GM12878 (cell line): ENCODE measurements at regions not wholly inside any gene's neighbourhood (a gene's known extent, or its start where the extent isn't known, plus 50 kb on each side); places are given as distances from the start of the nearest gene placed in this dataset.

Experiments
- ATAC-seq: fragments of 200-7000 bp; cut with Tn5 transposase; 3 replicates; pipeline ENCODE4 v1.9.1; 2020; ENCODE audit warnings: mild to moderate bottlenecking, moderate library complexity
- BruUV-seq: library from RNA; stranded (reverse); fragments of 400-500 nt; replicated peaks from 2 replicates; lab custom pipeline; 2021; lab: Mats Ljungman, UMichigan
- CTCF ChIA-PET: fragments of 300-600 bp; sonication (Branson Sonifier 250); formaldehyde crosslinking; extraction: SDS; loops from one replicate; lab custom pipeline; 2021; ENCODE audit warnings: inconsistent platforms; lab: Yijun Ruan, JAX
- POLR2A ChIA-PET: fragments of 350-600 bp; formaldehyde crosslinking; extraction: SDS; loops from one replicate; lab custom pipeline; 2021; ENCODE audit warnings: inconsistent platforms; lab: Charles Lee
- RAD21 ChIA-PET: fragments of 300-600 bp; sonication (Branson Sonifier 250); formaldehyde crosslinking; loops from one replicate; lab custom pipeline; 2023; ENCODE audit warnings: antibody characterized with exemption; ENCODE audit not compliant: unreplicated experiment; lab: Charles Lee
- SMC1A ChIA-PET: fragments of 300-600 bp; sonication (Branson Sonifier 250); formaldehyde crosslinking; loops from one replicate; lab custom pipeline; 2023; ENCODE audit not compliant: unreplicated experiment, uncharacterized antibody; lab: Charles Lee
- DNase-seq: peaks from one replicate; pipeline ENCODE4 v3.0.0-alpha.2; 2011; ENCODE audit warnings: low read depth, low spot score
- FAIRE-seq: peaks from 3 replicates; lab custom pipeline; 2011; peaks lifted over from hg19 to GRCh38; lab: Jason Lieb, UNC
- H2AFZ ChIP-seq: 2 replicates; pipeline ENCODE4 v1.6.0; 2011; ENCODE audit warnings: low read depth, low read length, control low read depth; ENCODE audit not compliant: control insufficient read depth
- H3K27ac ChIP-seq: 2 replicates; pipeline ENCODE4 v1.5.1; 2011; ENCODE audit warnings: control low read depth; ENCODE audit not compliant: control insufficient read depth, insufficient read depth
- H3K27me3 ChIP-seq, 2 experiments: replicated peaks in 1 of 2; 2 replicates each; pipeline versions ENCODE4 v1.6.0 to v1.6.1; 2011; ENCODE audit warnings: low read length in 1 of 2; ENCODE audit not compliant: control insufficient read depth in 2 of 2, insufficient read depth in 2 of 2
- H3K36me3 ChIP-seq, 2 experiments: 2 replicates each; pipeline ENCODE4 v1.5.1; 2011; ENCODE audit warnings: low read length in 1 of 2; ENCODE audit not compliant: control insufficient read depth in 2 of 2, insufficient read depth in 2 of 2
- H3K4me1 ChIP-seq: 2 replicates; pipeline ENCODE4 v1.6.1; 2011; ENCODE audit warnings: mild to moderate bottlenecking, low read length, moderate library complexity, mixed read lengths; ENCODE audit not compliant: control insufficient read depth, insufficient read depth
- H3K4me2 ChIP-seq: 2 replicates; pipeline ENCODE4 v1.6.0; 2011; ENCODE audit warnings: control low read depth; ENCODE audit not compliant: control insufficient read depth, insufficient read depth
- H3K4me3 ChIP-seq: fragments of 200-600 bp; sonication (generic); 2 replicates; pipeline ENCODE4 v1.5.1; 2016
- H3K79me2 ChIP-seq: 2 replicates; pipeline ENCODE4 v1.6.0; 2011; ENCODE audit warnings: low read length; ENCODE audit not compliant: control insufficient read depth, insufficient read depth
- H3K9ac ChIP-seq: 2 replicates; pipeline ENCODE4 v1.8.0; 2011; ENCODE audit warnings: low read length, control low read depth, mixed read lengths; ENCODE audit not compliant: control insufficient read depth, insufficient read depth
- H3K9me3 ChIP-seq: replicated peaks from 3 replicates; pipeline ENCODE4 v1.5.1; 2011; ENCODE audit warnings: mild to moderate bottlenecking, low read length; ENCODE audit not compliant: control insufficient read depth, insufficient read depth
- H4K20me1 ChIP-seq: 2 replicates; pipeline ENCODE4 v1.6.0; 2011; ENCODE audit not compliant: control insufficient read depth, insufficient read depth
- CBFB ChIP-seq: IDR thresholded peaks from 2 replicates; pipeline ENCODE4 v1.6.1; 2016; ENCODE audit warnings: antibody characterized with exemption, low read depth
- ESRRA ChIP-seq: IDR thresholded peaks from 2 replicates; pipeline ENCODE4 v1.6.1; 2012; ENCODE audit warnings: mild to moderate bottlenecking, low read length, improper control_type of control experiment
- HDAC2 ChIP-seq: fragments of 200-600 bp; sonication (generic); IDR thresholded peaks from 2 replicates; pipeline ENCODE4 v1.6.1; 2017
- HDAC6 ChIP-seq: fragments of 200-600 bp; sonication (generic); IDR thresholded peaks from one replicate; pipeline ENCODE4 v1.8.0; 2017; ENCODE audit warnings: antibody characterized with exemption; ENCODE audit not compliant: unreplicated experiment
- MEF2A ChIP-seq: IDR thresholded peaks from 2 replicates; pipeline ENCODE4 v1.6.1; 2011; ENCODE audit warnings: low read depth, mild to moderate bottlenecking, low read length, moderate library complexity; ENCODE audit not compliant: insufficient read depth
- NFYB ChIP-seq: IDR thresholded peaks from 2 replicates; pipeline ENCODE4 v1.6.1; 2011; ENCODE audit warnings: low read depth, mild to moderate bottlenecking, low read length, improper control_type of control experiment, moderate library complexity; ENCODE audit not compliant: insufficient read depth
- NR2C1 ChIP-seq: fragments of 450-650 bp; IDR thresholded peaks from 2 replicates; pipeline ENCODE4 v1.6.1; 2017; ENCODE audit warnings: antibody characterized with exemption, mild to moderate bottlenecking, moderate library complexity
- NR2C2 ChIP-seq: IDR thresholded peaks from 2 replicates; pipeline ENCODE4 v1.6.1; 2011; ENCODE audit warnings: borderline replicate concordance, low read depth; ENCODE audit not compliant: control insufficient read depth, insufficient read length
- PAX5 ChIP-seq: IDR thresholded peaks from 2 replicates; pipeline ENCODE4 v1.6.1; 2011; ENCODE audit warnings: low read depth, low read length, borderline replicate concordance
- POLR2AphosphoS2 ChIP-seq: IDR thresholded peaks from 2 replicates; pipeline ENCODE4 v1.6.1; 2011; ENCODE audit warnings: low read depth, mild to moderate bottlenecking, low read length, improper control_type of control experiment, moderate library complexity
- RAD51 ChIP-seq: fragments of 450-650 bp; IDR thresholded peaks from 2 replicates; pipeline ENCODE4 v1.6.1; 2016; ENCODE audit warnings: moderate library complexity, mild to moderate bottlenecking, inconsistent platforms
- RBBP5 ChIP-seq: fragments of 200-600 bp; sonication (generic); conservative IDR thresholded peaks from 2 replicates; pipeline ENCODE4 v1.6.1; 2016
- SREBF1 ChIP-seq: IDR thresholded peaks from 2 replicates; pipeline ENCODE4 v1.6.1; 2012; ENCODE audit warnings: mild to moderate bottlenecking, low read length
- SRF ChIP-seq, 2 experiments: IDR thresholded peaks; 2 replicates each; pipeline ENCODE4 v1.6.1; 2011; ENCODE audit warnings: low read depth in 2 of 2, low read length in 2 of 2, mild to moderate bottlenecking in 1 of 2, moderate library complexity in 1 of 2
- WRNIP1 ChIP-seq: IDR thresholded peaks from 2 replicates; pipeline ENCODE4 v1.6.1; 2011; ENCODE audit warnings: low read depth, low read length, improper control_type of control experiment, borderline replicate concordance
- YY1 ChIP-seq: IDR thresholded peaks from 2 replicates; pipeline ENCODE4 v1.6.1; 2011; ENCODE audit warnings: low read depth, mild to moderate bottlenecking, low read length
- ZBTB11 ChIP-seq: fragments of 450-650 bp; formaldehyde crosslinking; IDR thresholded peaks from 2 replicates; pipeline ENCODE4 v1.5.0; 2022; ENCODE audit warnings: mild to moderate bottlenecking, missing genetic modification characterization
- WGBS: methylation state at CpG from one replicate; pipeline ENCODE4 v1.1.6; 2016; ENCODE audit warnings: low lambda C conversion rate; ENCODE audit not compliant: insufficient replicate concordance, insufficient coverage; ENCODE audit errors: missing lambda C conversion rate; 5-methylcytosine and 5-hydroxymethylcytosine counted together
- in situ Hi-C: fragments of 300-500 bp; cut with MboI; formaldehyde crosslinking; loops from 9 replicates; pipeline ENCODE4 v1.14.3; 2018; ENCODE audit warnings: mixed read lengths
- intact Hi-C: fragments of 100-400 bp; cut with micrococcal nuclease; formaldehyde crosslinking; loops from one replicate; pipeline ENCODE4 v1.14.2; 2022; ENCODE audit not compliant: unreplicated experiment
- TF ChIP-seq, protein P1 (sequence below): IDR thresholded peaks from 2 replicates; pipeline ENCODE4 v1.6.1; 2012; ENCODE audit warnings: low read depth, low read length, improper control_type of control experiment

- no peak for TF ChIP-seq ZBTB11 (CRISPR knock-in tag)
- no peak for TF ChIP-seq HDAC2
- TF ChIP-seq RBBP5, result no peak
Observed at GRCh38 chr6:40807484-40807883, 220.3 kb upstream of the LRFN2 start (continued).

DNA sequence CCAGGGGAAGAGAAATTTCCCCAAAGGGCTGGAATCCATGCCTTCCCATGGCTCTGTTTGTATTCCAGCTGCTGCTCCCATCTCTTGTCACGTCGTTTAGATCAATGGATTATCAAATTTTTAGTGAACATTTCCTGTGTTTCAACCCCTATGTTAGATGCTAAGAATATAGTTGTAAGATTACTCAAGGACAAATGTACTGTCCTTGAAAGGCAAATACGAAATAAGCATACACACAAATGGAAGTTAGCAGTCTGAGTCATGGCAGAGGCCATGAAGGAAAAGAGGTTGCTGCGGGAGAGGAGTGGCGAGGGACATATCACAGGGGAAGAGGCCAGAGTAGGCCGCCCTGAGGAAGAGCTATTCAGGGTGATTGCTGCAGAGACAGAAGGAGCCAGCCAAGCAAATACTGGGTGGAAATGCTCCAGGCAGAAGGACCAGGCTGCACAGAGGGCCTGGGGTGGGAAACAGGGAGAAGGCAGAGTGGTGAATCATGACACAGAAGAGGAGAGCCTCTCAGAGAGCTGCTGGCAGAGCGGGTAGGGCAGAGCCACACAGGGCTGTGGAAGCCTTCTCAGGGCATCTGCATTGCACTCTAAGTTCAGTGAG is 219.2 kb upstream of the LRFN2 start:
- no peaks in the 10 kb centered on the region for H3K36me3 ChIP-seq
- no peaks in the 10 kb centered on the region for H3K9me3 ChIP-seq
- H4K20me1 ChIP-seq, result no peaks in the 10 kb centered on the region
- H3K4me1 ChIP-seq, result peaks cover 16% of the 10 kb centered on the region
- DNase-seq (no peak), ATAC-seq (no peak), FAIRE-seq (no peak)
- no peak overlapping the region for H3K9ac ChIP-seq
- SMC1A ChIA-PET, result no interaction called here
- no peak overlapping the region for H3K27ac ChIP-seq
- no peak overlapping the region for H3K4me3 ChIP-seq
- intact Hi-C loops (no loop called here), in situ Hi-C loops (no loop called here)
- RAD21 ChIA-PET, result no interaction called here
- POLR2A ChIA-PET, result no interaction called here
- no TSS peak for BruUV-seq
- no peak overlapping the region for H3K4me2 ChIP-seq
- CTCF ChIA-PET, result no interaction called here
- no peaks in the 10 kb centered on the region for H3K27me3 ChIP-seq
- no peak overlapping the region for H2AFZ ChIP-seq
- 28% methylated on average over 7 of the region's 7 CpGs for WGBS
- no peaks in the 10 kb centered on the region for H3K79me2 ChIP-seq
- TF ChIP-seq, protein P1, sequence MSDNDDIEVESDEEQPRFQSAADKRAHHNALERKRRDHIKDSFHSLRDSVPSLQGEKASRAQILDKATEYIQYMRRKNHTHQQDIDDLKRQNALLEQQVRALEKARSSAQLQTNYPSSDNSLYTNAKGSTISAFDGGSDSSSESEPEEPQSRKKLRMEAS, result no peak
- TF ChIP-seq SREBF1, result no peak
- no peak for TF ChIP-seq NR2C2
- TF ChIP-seq YY1, result no peak
- TF ChIP-seq SRF (IDR thresholded peaks at IDR 0.05; ENCODE audit: low read depth in 2 of 2, low read length in 2 of 2), result no peak
- TF ChIP-seq NFYB, result no peak
- no peak for TF ChIP-seq MEF2A
- TF ChIP-seq POLR2AphosphoS2, result no peak
- TF ChIP-seq HDAC6, result no peak
- TF ChIP-seq ESRRA, result no peak
- no peak for TF ChIP-seq CBFB
- TF ChIP-seq NR2C1, result no peak
- TF ChIP-seq RAD51, result no peak
- no peak for TF ChIP-seq PAX5
- TF ChIP-seq WRNIP1, result no peak
